ENCODE measurements at regions not wholly inside any gene's neighbourhood (a gene's known extent, or its start where the extent isn't known, plus 50 kb on each side); places are given as distances from the start of the nearest gene placed in this dataset.
"Not testable (repeated sequence)": the region's sequence is repeated elsewhere in the genome, so short reads cannot be mapped to it uniquely, and the experiment has no call there.

DNA sequence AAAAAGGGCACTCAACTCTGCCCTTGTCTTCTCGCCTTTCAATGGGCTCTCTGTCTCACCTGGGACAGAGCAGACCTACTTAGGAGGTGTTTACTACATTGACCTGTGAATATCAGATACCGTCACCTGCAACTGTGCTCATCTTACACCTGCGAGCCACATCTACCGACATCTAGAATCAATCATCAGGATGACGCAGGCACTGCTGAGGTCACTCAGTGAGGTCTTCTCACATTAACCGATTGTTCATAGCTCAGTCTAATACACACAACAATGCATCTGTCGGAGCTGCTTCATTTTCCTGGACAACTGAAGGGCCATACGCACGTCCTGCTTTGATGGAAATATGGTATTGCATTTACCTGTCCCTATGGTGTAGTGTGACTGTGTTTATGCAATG, 211.9 kb downstream of the FGF9 start:
- WGBS: 92% methylated on average over 9 of the region's 9 CpGs
- Histone ChIP-seq H3K27me3 (ENCODE audit: control insufficient read depth in 2 of 2, insufficient read depth in 1 of 2, low read length in 1 of 2) (no peaks in the 10 kb centered on the region), H3K9me3 (ENCODE audit: control insufficient read depth in 2 of 2, insufficient read depth in 1 of 2, low read length in 1 of 2) (no peaks in the 10 kb centered on the region), H3K27ac (ENCODE audit: low read depth in 1 of 2, low read length in 1 of 2) (no peak overlapping the region), H3K36me3 (ENCODE audit: control insufficient read depth in 2 of 2, insufficient read depth in 2 of 2, low read length in 1 of 2) (no peaks in the 10 kb centered on the region), H3K4me1 (ENCODE audit: control insufficient read depth in 2 of 2, insufficient read depth in 2 of 2, low read length in 2 of 2) (no peaks in the 10 kb centered on the region), H3K4me3 (ENCODE audit: low read length in 2 of 2) (no peak overlapping the region)
- DNase-seq (ENCODE audit: low read depth in 6 of 9, low spot score in 9 of 9): no peak

DNA sequence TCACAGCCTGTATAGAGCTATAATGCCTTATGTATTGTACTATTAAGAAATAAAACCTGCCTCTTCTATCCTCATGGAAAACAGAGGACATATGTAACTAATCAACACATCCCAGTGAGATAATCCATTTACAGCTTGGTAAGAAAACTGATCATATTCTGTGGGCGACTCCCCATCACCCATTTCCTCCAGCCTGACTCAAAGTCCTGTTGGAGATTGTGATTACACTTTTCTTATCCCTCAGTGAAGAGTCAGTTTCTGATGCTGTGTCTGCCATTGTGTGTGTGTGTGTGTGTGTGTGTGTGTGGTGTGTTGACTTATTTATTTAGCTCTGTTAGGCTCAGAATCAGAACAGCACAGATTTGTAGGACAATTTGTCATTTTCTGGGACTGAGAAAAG, 212.8 kb downstream of the FGF9 start:
- DNase-seq (ENCODE audit: low read depth in 6 of 9, low spot score in 9 of 9): no peak
- no peak overlapping the region for H3K4me3 ChIP-seq (ENCODE audit: low read length in 2 of 2)
- H3K4me1 ChIP-seq (ENCODE audit: control insufficient read depth in 2 of 2, insufficient read depth in 2 of 2, low read length in 2 of 2): no peaks in the 10 kb centered on the region
- no peaks in the 10 kb centered on the region for H3K36me3 ChIP-seq (ENCODE audit: control insufficient read depth in 2 of 2, insufficient read depth in 2 of 2, low read length in 1 of 2)
- no peak overlapping the region for H3K27ac ChIP-seq (ENCODE audit: low read depth in 1 of 2, low read length in 1 of 2)
- 97% methylated on average over 1 of the region's 1 CpG for WGBS
- no peaks in the 10 kb centered on the region for H3K27me3 ChIP-seq (ENCODE audit: control insufficient read depth in 2 of 2, insufficient read depth in 1 of 2, low read length in 1 of 2)
- no peaks in the 10 kb centered on the region for H3K9me3 ChIP-seq (ENCODE audit: control insufficient read depth in 2 of 2, insufficient read depth in 1 of 2, low read length in 1 of 2)

DNA sequence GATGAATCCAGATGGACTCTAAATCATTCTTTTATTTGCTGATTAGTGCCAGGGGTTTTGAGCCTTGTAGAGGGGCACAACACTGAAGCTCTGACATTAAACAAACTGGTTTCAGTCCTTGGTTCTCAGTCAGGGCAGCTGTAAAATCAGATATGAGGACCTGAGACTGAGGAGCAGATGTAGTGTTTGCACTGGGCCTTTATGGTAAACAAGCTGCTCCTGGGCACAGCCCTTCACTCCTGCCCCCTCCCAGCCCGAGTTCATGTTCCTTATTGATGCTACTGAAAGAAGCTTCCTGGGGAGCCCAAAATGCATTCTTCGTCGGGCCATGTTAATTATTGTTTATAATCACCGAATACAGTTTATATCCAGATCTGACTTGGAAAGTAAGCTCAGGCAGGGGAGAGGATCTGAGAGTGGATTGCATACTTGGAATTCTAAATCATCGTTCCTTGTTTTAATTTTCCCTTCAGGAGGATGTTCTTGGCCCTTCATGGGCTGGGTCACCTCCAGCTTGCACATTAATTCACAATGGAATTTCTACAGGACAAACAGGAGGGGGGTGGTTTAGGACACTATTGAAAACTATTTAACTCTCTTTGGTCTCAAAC, 213.5 kb downstream of the FGF9 start:
- Histone ChIP-seq H3K36me3 (ENCODE audit: control insufficient read depth in 2 of 2, insufficient read depth in 2 of 2, low read length in 1 of 2) (no peaks in the 10 kb centered on the region), H3K9me3 (ENCODE audit: control insufficient read depth in 2 of 2, insufficient read depth in 1 of 2, low read length in 1 of 2) (no peaks in the 10 kb centered on the region), H3K4me1 (ENCODE audit: control insufficient read depth in 2 of 2, insufficient read depth in 2 of 2, low read length in 2 of 2) (no peaks in the 10 kb centered on the region), H3K27me3 (ENCODE audit: control insufficient read depth in 2 of 2, insufficient read depth in 1 of 2, low read length in 1 of 2) (no peaks in the 10 kb centered on the region), H3K4me3 (ENCODE audit: low read length in 2 of 2) (no peak overlapping the region), H3K27ac (ENCODE audit: low read depth in 1 of 2, low read length in 1 of 2) (no peak overlapping the region)
- 89% methylated on average over 5 of the region's 5 CpGs for WGBS
- no peak for DNase-seq (ENCODE audit: low read depth in 6 of 9, low spot score in 9 of 9)

DNA sequence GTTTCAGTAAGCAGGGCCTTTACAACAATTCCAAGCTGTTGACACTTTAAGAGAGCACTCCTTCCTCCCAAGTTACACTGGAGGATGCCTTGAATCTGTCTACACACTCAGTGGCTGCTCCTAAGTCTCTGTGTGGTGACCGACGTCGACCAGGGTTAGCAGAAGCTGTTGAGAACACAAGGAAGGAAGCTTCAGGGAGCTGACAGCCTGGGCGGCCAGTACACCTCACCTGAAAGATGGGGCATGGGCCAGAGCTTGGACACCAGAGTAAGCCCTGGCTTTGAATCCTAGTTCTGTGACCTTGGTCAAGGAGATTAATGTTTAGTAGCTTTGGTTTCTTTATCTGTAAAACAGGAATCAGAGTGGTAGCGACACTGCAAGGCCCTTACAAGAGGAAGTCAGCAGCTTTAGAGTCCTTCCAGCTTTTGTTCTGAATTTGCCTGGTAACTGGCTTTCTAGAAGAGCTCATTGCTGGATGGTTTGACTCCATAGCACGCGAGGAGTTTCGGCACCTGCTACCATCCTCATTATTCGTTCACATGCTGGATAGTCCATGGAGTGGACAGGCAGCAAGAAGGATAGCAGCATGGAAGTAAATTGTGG, 214.2 kb downstream of the FGF9 start:
- no peaks in the 10 kb centered on the region for H3K36me3 ChIP-seq (ENCODE audit: control insufficient read depth in 2 of 2, insufficient read depth in 2 of 2, low read length in 1 of 2)
- 32% methylated on average over 9 of the region's 9 CpGs for WGBS
- no peak for DNase-seq (ENCODE audit: low read depth in 6 of 9, low spot score in 9 of 9)
- H3K9me3 ChIP-seq (ENCODE audit: control insufficient read depth in 2 of 2, insufficient read depth in 1 of 2, low read length in 1 of 2): no peaks in the 10 kb centered on the region
- no peak overlapping the region for H3K4me3 ChIP-seq (ENCODE audit: low read length in 2 of 2)
- H3K4me1 ChIP-seq (ENCODE audit: control insufficient read depth in 2 of 2, insufficient read depth in 2 of 2, low read length in 2 of 2): no peaks in the 10 kb centered on the region
- H3K27me3 ChIP-seq (ENCODE audit: control insufficient read depth in 2 of 2, insufficient read depth in 1 of 2, low read length in 1 of 2): no peaks in the 10 kb centered on the region
- no peak overlapping the region for H3K27ac ChIP-seq (ENCODE audit: low read depth in 1 of 2, low read length in 1 of 2)

DNA sequence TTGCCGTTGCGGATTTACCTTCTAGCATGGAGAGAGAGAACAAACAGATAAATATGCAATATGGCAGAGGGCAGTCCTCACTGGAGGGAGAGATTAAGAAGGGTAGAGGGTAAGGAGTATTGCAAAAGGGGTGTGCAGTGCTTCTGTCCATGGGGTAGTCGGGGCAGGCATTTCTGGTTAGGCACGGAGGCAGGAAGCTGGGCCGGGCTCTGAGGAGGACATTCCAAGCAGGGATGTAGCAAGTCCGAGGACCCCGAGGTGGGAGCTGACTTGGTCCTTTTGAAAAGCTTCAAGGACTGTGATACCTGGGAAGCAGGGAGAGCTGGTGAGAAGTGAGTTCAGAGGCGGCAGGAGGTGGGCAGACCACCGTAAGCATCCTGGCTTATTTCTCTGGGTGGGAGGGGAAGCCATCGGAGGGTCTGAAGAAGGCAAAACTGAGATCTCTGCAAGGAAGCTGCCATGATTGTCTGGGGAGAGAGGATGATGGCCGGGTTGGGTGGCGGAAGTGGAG, 214.9 kb downstream of the FGF9 start:
- Histone ChIP-seq H3K27me3 (ENCODE audit: control insufficient read depth in 2 of 2, insufficient read depth in 1 of 2, low read length in 1 of 2) (no peaks in the 10 kb centered on the region), H3K4me3 (ENCODE audit: low read length in 2 of 2) (no peak overlapping the region), H3K36me3 (ENCODE audit: control insufficient read depth in 2 of 2, insufficient read depth in 2 of 2, low read length in 1 of 2) (no peaks in the 10 kb centered on the region), H3K4me1 (ENCODE audit: control insufficient read depth in 2 of 2, insufficient read depth in 2 of 2, low read length in 2 of 2) (no peaks in the 10 kb centered on the region), H3K9me3 (ENCODE audit: control insufficient read depth in 2 of 2, insufficient read depth in 1 of 2, low read length in 1 of 2) (no peaks in the 10 kb centered on the region), H3K27ac (ENCODE audit: low read depth in 1 of 2, low read length in 1 of 2) (no peak overlapping the region)
- 94% methylated on average over 12 of the region's 12 CpGs for WGBS
- no peak for DNase-seq (ENCODE audit: low read depth in 6 of 9, low spot score in 9 of 9)

DNA sequence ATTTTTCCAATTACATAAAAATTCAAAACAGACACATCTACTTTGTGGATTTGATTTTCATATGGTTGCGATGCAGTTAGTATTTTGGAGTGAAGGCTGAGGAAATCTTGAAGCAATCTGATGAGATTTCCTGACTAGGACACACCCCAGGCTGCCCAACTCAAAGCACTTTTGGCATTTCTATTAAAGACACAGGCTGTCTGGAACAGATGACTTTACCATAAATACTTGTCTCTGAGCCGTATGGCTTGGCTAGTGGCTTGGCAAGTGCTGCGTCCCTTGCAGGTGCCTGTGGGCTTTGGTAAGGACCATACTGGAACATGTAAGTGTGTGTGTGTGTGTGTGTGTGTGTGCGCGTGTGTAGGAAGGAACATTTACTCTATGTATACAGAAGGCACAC, 218.8 kb downstream of the FGF9 start:
- H3K36me3 ChIP-seq (ENCODE audit: control insufficient read depth in 2 of 2, insufficient read depth in 2 of 2, low read length in 1 of 2): no peaks in the 10 kb centered on the region
- 95% methylated on average over 5 of the region's 5 CpGs for WGBS
- no peaks in the 10 kb centered on the region for H3K9me3 ChIP-seq (ENCODE audit: control insufficient read depth in 2 of 2, insufficient read depth in 1 of 2, low read length in 1 of 2)
- H3K4me3 ChIP-seq (ENCODE audit: low read length in 2 of 2): no peak overlapping the region
- no peaks in the 10 kb centered on the region for H3K4me1 ChIP-seq (ENCODE audit: control insufficient read depth in 2 of 2, insufficient read depth in 2 of 2, low read length in 2 of 2)
- H3K27me3 ChIP-seq (ENCODE audit: control insufficient read depth in 2 of 2, insufficient read depth in 1 of 2, low read length in 1 of 2): no peaks in the 10 kb centered on the region
- no peak overlapping the region for H3K27ac ChIP-seq (ENCODE audit: low read depth in 1 of 2, low read length in 1 of 2)
- DNase-seq (ENCODE audit: low read depth in 6 of 9, low spot score in 9 of 9): no peak

DNA sequence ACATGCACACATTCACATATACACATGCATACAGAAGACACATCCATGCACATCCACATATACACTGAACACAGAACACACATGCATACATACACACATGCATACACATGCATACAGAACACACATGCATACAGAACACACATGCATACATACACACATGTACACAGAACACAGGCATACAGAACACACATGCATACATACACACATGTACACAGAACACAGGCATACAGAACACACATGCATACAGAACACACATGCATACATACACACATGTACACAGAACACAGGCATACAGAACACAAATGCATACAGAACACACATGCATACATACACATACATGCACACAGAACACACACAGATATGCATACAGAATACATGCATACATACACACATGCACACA, 219.3 kb downstream of the FGF9 start:
- not testable (repeated sequence) for H3K9me3 ChIP-seq (ENCODE audit: control insufficient read depth in 2 of 2, insufficient read depth in 1 of 2, low read length in 1 of 2); H3K27me3 ChIP-seq (ENCODE audit: control insufficient read depth in 2 of 2, insufficient read depth in 1 of 2, low read length in 1 of 2); DNase-seq (ENCODE audit: low read depth in 6 of 9, low spot score in 9 of 9); H3K36me3 ChIP-seq (ENCODE audit: control insufficient read depth in 2 of 2, insufficient read depth in 2 of 2, low read length in 1 of 2); H3K4me3 ChIP-seq (ENCODE audit: low read length in 2 of 2); H3K4me1 ChIP-seq (ENCODE audit: control insufficient read depth in 2 of 2, insufficient read depth in 2 of 2, low read length in 2 of 2); H3K27ac ChIP-seq (ENCODE audit: low read depth in 1 of 2, low read length in 1 of 2)

DNA sequence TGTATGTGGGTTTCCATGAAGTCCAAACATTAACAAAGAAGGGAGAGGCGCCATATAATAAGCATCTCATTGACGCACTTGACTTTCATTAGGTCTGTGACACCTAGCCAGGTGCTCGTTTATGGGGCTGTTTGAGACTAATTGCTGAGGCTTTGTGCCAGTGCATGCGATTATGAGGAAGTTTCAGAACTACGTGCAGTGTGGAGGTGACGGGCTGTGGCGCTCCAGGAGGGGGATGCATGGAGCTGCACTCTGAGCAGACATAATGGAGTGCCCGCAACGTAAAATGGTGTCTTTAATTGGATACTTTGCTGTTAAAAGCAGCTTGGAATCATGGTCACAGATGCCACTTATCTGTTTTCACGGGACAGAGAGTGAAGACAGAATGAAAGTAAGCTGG, 223.2 kb downstream of the FGF9 start:
- WGBS: 77% methylated on average over 10 of the region's 10 CpGs
- Histone ChIP-seq H3K4me3 (ENCODE audit: low read length in 2 of 2) (no peak overlapping the region), H3K4me1 (ENCODE audit: control insufficient read depth in 2 of 2, insufficient read depth in 2 of 2, low read length in 2 of 2) (no peaks in the 10 kb centered on the region), H3K36me3 (ENCODE audit: control insufficient read depth in 2 of 2, insufficient read depth in 2 of 2, low read length in 1 of 2) (no peaks in the 10 kb centered on the region), H3K9me3 (ENCODE audit: control insufficient read depth in 2 of 2, insufficient read depth in 1 of 2, low read length in 1 of 2) (no peaks in the 10 kb centered on the region), H3K27me3 (ENCODE audit: control insufficient read depth in 2 of 2, insufficient read depth in 1 of 2, low read length in 1 of 2) (no peaks in the 10 kb centered on the region), H3K27ac (ENCODE audit: low read depth in 1 of 2, low read length in 1 of 2) (no peak overlapping the region)
- no peak for DNase-seq (ENCODE audit: low read depth in 6 of 9, low spot score in 9 of 9)

DNA sequence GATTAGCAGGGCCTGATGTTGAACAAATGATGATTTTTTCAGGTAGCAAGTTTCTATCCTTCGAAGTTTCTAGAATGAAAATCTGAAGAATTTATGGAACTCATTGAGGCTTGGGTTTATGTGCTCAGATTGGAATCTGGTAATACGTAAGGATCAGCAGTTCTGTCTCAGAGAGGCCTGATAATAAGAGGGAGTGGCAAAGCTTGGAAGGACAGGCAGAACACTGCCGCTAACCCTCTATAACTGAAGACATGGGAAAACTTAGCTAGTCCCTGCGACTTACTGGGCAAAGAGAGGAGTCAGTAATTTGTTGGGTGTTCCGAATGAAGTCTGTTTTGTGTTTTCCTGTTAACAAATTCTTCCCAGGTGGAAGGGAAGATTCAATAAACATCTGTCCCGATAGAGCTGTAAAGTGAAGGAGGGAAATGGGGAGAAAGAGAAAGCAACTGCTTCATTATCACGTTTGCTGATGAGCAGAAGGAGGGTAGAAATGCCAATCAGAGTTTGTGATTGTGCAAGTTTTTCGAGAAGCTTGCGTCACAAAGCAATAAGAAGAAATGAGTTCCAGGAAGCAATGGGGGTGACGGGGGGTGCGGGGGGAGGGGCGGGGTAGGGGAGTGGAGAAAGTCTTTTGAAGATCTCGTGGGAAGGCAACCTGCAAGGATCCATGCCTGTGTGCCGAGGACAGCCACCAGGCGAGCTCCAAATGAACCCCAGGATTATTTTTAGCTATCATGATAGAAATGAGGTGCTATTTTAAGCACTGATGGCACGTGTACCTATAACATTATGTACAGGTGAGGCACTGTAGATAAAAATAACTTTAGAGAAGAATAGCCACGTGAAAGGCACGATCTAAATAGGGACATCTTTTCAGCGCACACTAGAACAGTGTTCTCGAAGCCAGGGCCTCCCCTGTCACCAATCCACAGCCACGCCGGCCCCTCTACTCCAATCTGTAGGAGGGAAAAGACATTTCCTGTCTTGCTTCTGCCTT, 224.1 kb downstream of the FGF9 start:
- Histone ChIP-seq H3K9me3 (ENCODE audit: control insufficient read depth in 2 of 2, insufficient read depth in 1 of 2, low read length in 1 of 2) (no peaks in the 10 kb centered on the region), H3K36me3 (ENCODE audit: control insufficient read depth in 2 of 2, insufficient read depth in 2 of 2, low read length in 1 of 2) (no peaks in the 10 kb centered on the region), H3K27me3 (ENCODE audit: control insufficient read depth in 2 of 2, insufficient read depth in 1 of 2, low read length in 1 of 2) (no peaks in the 10 kb centered on the region), H3K4me3 (ENCODE audit: low read length in 2 of 2) (no peak overlapping the region), H3K27ac (ENCODE audit: low read depth in 1 of 2, low read length in 1 of 2) (no peak overlapping the region), H3K4me1 (ENCODE audit: control insufficient read depth in 2 of 2, insufficient read depth in 2 of 2, low read length in 2 of 2) (no peaks in the 10 kb centered on the region)
- WGBS: 81% methylated on average over 22 of the region's 22 CpGs
- no peak for DNase-seq (ENCODE audit: low read depth in 6 of 9, low spot score in 9 of 9)
